GM23338 (cell line): ENCODE measurements at regions not wholly inside any gene's neighbourhood (a gene's known extent, or its start where the extent isn't known, plus 50 kb on each side); places are given as distances from the start of the nearest gene placed in this dataset.

ENCODE experiments used
- ATAC-seq: fragments of 200-7000 bp; cut with Tn5 transposase; 3 replicates; pipeline ENCODE4 v1.9.1; 2020
- DNase-seq: peaks from one replicate; pipeline ENCODE4 v3.0.0-alpha.2; 2015; ENCODE audit warnings: low spot score
- H2AFZ ChIP-seq: fragments of 200-600 bp; sonication (generic); 2 replicates; pipeline ENCODE4 v1.8.0; 2016; ENCODE audit warnings: antibody characterized with exemption, mild to moderate bottlenecking, moderate library complexity
- H3F3A ChIP-seq: fragments of 200-600 bp; sonication (generic); replicated peaks from 2 replicates; pipeline ENCODE4 v1.8.0; 2017; ENCODE audit warnings: antibody characterized with exemption, mixed run types, low read depth
- H3K27ac ChIP-seq: fragments of 200-600 bp; sonication (generic); 2 replicates; pipeline ENCODE4 v1.6.1; 2016; ENCODE audit warnings: low read depth
- H3K27me3 ChIP-seq: fragments of 200-600 bp; sonication (generic); 2 replicates; pipeline ENCODE4 v1.8.0; 2016; ENCODE audit warnings: mild to moderate bottlenecking, mixed run types, moderate library complexity; ENCODE audit not compliant: insufficient read depth
- H3K36me3 ChIP-seq: fragments of 200-600 bp; sonication (generic); 2 replicates; pipeline ENCODE4 v1.8.0; 2016; ENCODE audit warnings: mild to moderate bottlenecking; ENCODE audit not compliant: insufficient read depth
- H3K4me1 ChIP-seq: fragments of 200-600 bp; sonication (generic); 2 replicates; pipeline ENCODE4 v1.8.0; 2016; ENCODE audit warnings: mild to moderate bottlenecking, moderate library complexity; ENCODE audit not compliant: insufficient read depth
- H3K4me2 ChIP-seq: fragments of 200-600 bp; sonication (generic); 2 replicates; pipeline ENCODE4 v1.7.1; 2017; ENCODE audit warnings: mixed run types
- H3K4me3 ChIP-seq: fragments of 200-600 bp; sonication (generic); 2 replicates; pipeline ENCODE4 v1.6.1; 2016; ENCODE audit warnings: mixed run types
- H3K79me2 ChIP-seq: fragments of 200-600 bp; sonication (generic); replicated peaks from 2 replicates; pipeline ENCODE4 v1.8.0; 2017; ENCODE audit warnings: mild to moderate bottlenecking; ENCODE audit not compliant: insufficient read depth
- H3K9me2 ChIP-seq: fragments of 200-600 bp; sonication (generic); 2 replicates; pipeline ENCODE4 v1.8.0; 2017; ENCODE audit not compliant: insufficient read depth
- H4K20me1 ChIP-seq: fragments of 200-600 bp; sonication (generic); replicated peaks from 2 replicates; pipeline ENCODE4 v1.8.0; 2017; ENCODE audit warnings: mild to moderate bottlenecking; ENCODE audit not compliant: insufficient read depth
- H3K27ac Mint-ChIP-seq: 2 replicates; pipeline ENCODE4 v1.8.0; 2020; ENCODE audit warnings: inconsistent platforms, mild to moderate bottlenecking, moderate library complexity, mixed read lengths
- H3K27me3 Mint-ChIP-seq: 3 replicates; pipeline ENCODE4 v1.8.0; 2022; ENCODE audit warnings: low read depth, mild to moderate bottlenecking, moderate library complexity, mixed read lengths, inconsistent platforms; ENCODE audit not compliant: insufficient read depth, poor library complexity
- H3K36me3 Mint-ChIP-seq: 3 replicates; pipeline ENCODE4 v1.8.0; 2021; ENCODE audit warnings: low read depth, mild to moderate bottlenecking, inconsistent platforms, moderate library complexity, mixed read lengths
- H3K4me1 Mint-ChIP-seq: 3 replicates; pipeline ENCODE4 v1.8.0; 2020; ENCODE audit warnings: mild to moderate bottlenecking, inconsistent platforms, mixed read lengths
- H3K4me3 Mint-ChIP-seq: 3 replicates; pipeline ENCODE4 v1.8.0; 2021; ENCODE audit warnings: moderate library complexity, mild to moderate bottlenecking, inconsistent platforms, mixed read lengths
- H3K9me3 Mint-ChIP-seq: 3 replicates; pipeline ENCODE4 v1.8.0; 2020; ENCODE audit warnings: moderate library complexity, mild to moderate bottlenecking, inconsistent platforms, mixed read lengths
- CREB1 ChIP-seq: fragments of 250-450 bp; sonication (Bioruptor Pico); IDR thresholded peaks from 2 replicates; pipeline ENCODE4 v1.5.0; 2020; ENCODE audit warnings: low read depth, mild to moderate bottlenecking, moderate library complexity
- EZH2 ChIP-seq: fragments of 200-600 bp; sonication (generic); IDR thresholded peaks from one replicate; pipeline ENCODE4 v1.8.0; 2017; ENCODE audit warnings: antibody characterized with exemption, mild to moderate bottlenecking, low read depth; ENCODE audit not compliant: unreplicated experiment
- EZH2phosphoT487 ChIP-seq: fragments of 200-600 bp; sonication (generic); IDR thresholded peaks from one replicate; pipeline ENCODE4 v1.8.1; 2018; ENCODE audit warnings: antibody characterized with exemption; ENCODE audit not compliant: unreplicated experiment
- JUNB ChIP-seq: IDR thresholded peaks from one replicate; pipeline ENCODE4 v1.6.1; 2016; ENCODE audit warnings: antibody characterized with exemption; ENCODE audit not compliant: unreplicated experiment
- NANOG ChIP-seq: IDR thresholded peaks from 2 replicates; pipeline ENCODE4 v1.6.1; 2016; ENCODE audit warnings: antibody characterized with exemption, borderline replicate concordance
- STAT1 ChIP-seq: IDR thresholded peaks from one replicate; pipeline ENCODE4 v1.6.1; 2016; ENCODE audit warnings: antibody characterized with exemption; ENCODE audit not compliant: unreplicated experiment
- ZNF114 ChIP-seq: fragments of 250-450 bp; sonication (Bioruptor Pico); IDR thresholded peaks from 2 replicates; pipeline ENCODE4 v1.5.0; 2020; ENCODE audit warnings: mild to moderate bottlenecking, moderate library complexity
- ZNF331 ChIP-seq: fragments of 250-450 bp; sonication (Bioruptor Pico); IDR thresholded peaks from 2 replicates; pipeline ENCODE4 v1.5.0; 2020; ENCODE audit warnings: low read depth, mild to moderate bottlenecking, moderate library complexity
- TF ChIP-seq, protein P1 (sequence below), 2 experiments: fragments of 200-600 bp in 1 of 2; sonication (generic) in 1 of 2; conservative IDR thresholded peaks; 2 replicates each; pipeline versions ENCODE4 v1.5.1 to v1.6.1; 2016 to 2017; ENCODE audit warnings: antibody characterized with exemption in 2 of 2, low read depth in 2 of 2, mild to moderate bottlenecking in 2 of 2, moderate library complexity in 1 of 2
- TF ChIP-seq, protein P2 (sequence below): IDR thresholded peaks from 2 replicates; pipeline ENCODE4 v1.6.1; 2016; ENCODE audit warnings: antibody characterized with exemption
- TF ChIP-seq, protein P3 (sequence below): fragments of 250-450 bp; sonication (Bioruptor Pico); IDR thresholded peaks from 2 replicates; pipeline ENCODE4 v1.5.0; 2020; ENCODE audit warnings: mild to moderate bottlenecking, moderate library complexity

DNA sequence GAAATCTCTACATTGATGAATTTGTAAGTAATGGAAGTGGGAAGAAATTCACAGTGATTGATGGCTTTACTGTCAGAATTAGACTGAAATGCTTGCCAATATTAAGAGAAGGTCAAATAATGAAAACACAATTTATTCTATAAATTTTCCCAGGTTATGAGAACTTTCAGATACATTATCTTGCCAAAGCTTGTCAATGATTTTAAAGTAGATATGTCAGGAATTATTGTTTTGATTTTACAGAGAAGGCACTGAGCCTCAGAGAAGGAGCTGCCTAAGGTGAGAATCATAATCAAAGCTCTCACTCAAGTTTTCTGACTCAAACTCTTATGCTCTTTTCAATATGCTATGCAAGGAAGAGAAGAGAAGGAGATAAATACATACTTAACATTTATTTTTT is 564.0 kb upstream of the RGMB start (continued):
- TF ChIP-seq, protein P1, sequence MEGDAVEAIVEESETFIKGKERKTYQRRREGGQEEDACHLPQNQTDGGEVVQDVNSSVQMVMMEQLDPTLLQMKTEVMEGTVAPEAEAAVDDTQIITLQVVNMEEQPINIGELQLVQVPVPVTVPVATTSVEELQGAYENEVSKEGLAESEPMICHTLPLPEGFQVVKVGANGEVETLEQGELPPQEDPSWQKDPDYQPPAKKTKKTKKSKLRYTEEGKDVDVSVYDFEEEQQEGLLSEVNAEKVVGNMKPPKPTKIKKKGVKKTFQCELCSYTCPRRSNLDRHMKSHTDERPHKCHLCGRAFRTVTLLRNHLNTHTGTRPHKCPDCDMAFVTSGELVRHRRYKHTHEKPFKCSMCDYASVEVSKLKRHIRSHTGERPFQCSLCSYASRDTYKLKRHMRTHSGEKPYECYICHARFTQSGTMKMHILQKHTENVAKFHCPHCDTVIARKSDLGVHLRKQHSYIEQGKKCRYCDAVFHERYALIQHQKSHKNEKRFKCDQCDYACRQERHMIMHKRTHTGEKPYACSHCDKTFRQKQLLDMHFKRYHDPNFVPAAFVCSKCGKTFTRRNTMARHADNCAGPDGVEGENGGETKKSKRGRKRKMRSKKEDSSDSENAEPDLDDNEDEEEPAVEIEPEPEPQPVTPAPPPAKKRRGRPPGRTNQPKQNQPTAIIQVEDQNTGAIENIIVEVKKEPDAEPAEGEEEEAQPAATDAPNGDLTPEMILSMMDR (conservative IDR thresholded peaks at IDR 0.05; ENCODE audit: low read depth in 2 of 2): no peak
- TF ChIP-seq EZH2 (no peak), ZNF114 (no peak)
- TF ChIP-seq, protein P2, sequence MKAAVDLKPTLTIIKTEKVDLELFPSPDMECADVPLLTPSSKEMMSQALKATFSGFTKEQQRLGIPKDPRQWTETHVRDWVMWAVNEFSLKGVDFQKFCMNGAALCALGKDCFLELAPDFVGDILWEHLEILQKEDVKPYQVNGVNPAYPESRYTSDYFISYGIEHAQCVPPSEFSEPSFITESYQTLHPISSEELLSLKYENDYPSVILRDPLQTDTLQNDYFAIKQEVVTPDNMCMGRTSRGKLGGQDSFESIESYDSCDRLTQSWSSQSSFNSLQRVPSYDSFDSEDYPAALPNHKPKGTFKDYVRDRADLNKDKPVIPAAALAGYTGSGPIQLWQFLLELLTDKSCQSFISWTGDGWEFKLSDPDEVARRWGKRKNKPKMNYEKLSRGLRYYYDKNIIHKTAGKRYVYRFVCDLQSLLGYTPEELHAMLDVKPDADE: no peak

DNA sequence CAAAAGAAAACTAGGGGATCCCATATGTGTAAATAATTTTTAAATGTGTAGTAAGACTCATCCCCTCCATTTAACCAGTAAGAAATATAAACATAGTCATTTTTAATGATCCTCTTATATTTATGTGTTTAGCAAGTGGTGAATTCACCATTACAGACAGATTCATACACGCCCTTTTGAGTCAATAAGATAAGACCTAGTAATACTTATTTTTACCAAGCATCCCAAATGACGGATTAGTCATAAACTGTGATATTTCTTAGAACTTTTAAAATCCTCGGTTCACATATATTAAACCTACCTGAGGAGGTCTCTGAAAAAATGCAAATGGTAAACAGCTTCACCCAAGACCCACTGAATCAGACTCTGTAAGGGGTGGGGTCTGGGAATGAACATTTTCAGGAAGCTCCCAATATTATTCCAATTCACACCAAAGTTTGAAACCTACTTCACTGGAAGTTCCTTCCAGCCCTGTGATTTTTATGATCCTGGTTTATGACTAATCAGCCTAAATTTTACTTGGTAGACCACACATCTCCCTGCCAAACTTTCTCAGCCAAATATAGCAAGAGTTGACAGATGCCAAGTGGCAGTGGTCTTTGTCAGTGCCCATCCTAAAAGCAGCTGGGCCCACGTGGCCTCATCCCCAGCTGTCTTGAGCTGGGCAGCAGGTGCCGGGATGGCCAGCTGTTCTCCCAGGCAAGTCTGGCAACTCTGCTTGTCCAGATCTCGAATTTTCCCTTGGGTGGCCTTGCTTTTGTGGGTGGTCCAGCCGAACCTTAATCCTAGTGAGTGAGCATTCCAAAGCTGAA is 559.0 kb upstream of the RGMB start:
- no peaks in the 10 kb centered on the region for H3K9me3 Mint-ChIP-seq
- Histone ChIP-seq H3K36me3 (no peaks in the 10 kb centered on the region), H3K4me1 (no peaks in the 10 kb centered on the region), H3K27me3 (no peaks in the 10 kb centered on the region), H3K9me2 (no peaks in the 10 kb centered on the region), H3K27ac (no peak overlapping the region), H3K4me3 (no peak overlapping the region), H2AFZ (no peak overlapping the region), H3F3A (no peaks in the 10 kb centered on the region), H4K20me1 (no peaks in the 10 kb centered on the region), H3K79me2 (no peaks in the 10 kb centered on the region), H3K4me2 (no peak overlapping the region)
- no peaks in the 10 kb centered on the region for H3K4me1 Mint-ChIP-seq
- no peaks in the 10 kb centered on the region for H3K36me3 Mint-ChIP-seq
- no peak for ATAC-seq
- DNase-seq: no peak
- H3K27ac Mint-ChIP-seq: no peak overlapping the region
- H3K27me3 Mint-ChIP-seq: no peaks in the 10 kb centered on the region
- H3K4me3 Mint-ChIP-seq: no peak overlapping the region
- TF ChIP-seq NANOG: no peak
- TF ChIP-seq, protein P3, sequence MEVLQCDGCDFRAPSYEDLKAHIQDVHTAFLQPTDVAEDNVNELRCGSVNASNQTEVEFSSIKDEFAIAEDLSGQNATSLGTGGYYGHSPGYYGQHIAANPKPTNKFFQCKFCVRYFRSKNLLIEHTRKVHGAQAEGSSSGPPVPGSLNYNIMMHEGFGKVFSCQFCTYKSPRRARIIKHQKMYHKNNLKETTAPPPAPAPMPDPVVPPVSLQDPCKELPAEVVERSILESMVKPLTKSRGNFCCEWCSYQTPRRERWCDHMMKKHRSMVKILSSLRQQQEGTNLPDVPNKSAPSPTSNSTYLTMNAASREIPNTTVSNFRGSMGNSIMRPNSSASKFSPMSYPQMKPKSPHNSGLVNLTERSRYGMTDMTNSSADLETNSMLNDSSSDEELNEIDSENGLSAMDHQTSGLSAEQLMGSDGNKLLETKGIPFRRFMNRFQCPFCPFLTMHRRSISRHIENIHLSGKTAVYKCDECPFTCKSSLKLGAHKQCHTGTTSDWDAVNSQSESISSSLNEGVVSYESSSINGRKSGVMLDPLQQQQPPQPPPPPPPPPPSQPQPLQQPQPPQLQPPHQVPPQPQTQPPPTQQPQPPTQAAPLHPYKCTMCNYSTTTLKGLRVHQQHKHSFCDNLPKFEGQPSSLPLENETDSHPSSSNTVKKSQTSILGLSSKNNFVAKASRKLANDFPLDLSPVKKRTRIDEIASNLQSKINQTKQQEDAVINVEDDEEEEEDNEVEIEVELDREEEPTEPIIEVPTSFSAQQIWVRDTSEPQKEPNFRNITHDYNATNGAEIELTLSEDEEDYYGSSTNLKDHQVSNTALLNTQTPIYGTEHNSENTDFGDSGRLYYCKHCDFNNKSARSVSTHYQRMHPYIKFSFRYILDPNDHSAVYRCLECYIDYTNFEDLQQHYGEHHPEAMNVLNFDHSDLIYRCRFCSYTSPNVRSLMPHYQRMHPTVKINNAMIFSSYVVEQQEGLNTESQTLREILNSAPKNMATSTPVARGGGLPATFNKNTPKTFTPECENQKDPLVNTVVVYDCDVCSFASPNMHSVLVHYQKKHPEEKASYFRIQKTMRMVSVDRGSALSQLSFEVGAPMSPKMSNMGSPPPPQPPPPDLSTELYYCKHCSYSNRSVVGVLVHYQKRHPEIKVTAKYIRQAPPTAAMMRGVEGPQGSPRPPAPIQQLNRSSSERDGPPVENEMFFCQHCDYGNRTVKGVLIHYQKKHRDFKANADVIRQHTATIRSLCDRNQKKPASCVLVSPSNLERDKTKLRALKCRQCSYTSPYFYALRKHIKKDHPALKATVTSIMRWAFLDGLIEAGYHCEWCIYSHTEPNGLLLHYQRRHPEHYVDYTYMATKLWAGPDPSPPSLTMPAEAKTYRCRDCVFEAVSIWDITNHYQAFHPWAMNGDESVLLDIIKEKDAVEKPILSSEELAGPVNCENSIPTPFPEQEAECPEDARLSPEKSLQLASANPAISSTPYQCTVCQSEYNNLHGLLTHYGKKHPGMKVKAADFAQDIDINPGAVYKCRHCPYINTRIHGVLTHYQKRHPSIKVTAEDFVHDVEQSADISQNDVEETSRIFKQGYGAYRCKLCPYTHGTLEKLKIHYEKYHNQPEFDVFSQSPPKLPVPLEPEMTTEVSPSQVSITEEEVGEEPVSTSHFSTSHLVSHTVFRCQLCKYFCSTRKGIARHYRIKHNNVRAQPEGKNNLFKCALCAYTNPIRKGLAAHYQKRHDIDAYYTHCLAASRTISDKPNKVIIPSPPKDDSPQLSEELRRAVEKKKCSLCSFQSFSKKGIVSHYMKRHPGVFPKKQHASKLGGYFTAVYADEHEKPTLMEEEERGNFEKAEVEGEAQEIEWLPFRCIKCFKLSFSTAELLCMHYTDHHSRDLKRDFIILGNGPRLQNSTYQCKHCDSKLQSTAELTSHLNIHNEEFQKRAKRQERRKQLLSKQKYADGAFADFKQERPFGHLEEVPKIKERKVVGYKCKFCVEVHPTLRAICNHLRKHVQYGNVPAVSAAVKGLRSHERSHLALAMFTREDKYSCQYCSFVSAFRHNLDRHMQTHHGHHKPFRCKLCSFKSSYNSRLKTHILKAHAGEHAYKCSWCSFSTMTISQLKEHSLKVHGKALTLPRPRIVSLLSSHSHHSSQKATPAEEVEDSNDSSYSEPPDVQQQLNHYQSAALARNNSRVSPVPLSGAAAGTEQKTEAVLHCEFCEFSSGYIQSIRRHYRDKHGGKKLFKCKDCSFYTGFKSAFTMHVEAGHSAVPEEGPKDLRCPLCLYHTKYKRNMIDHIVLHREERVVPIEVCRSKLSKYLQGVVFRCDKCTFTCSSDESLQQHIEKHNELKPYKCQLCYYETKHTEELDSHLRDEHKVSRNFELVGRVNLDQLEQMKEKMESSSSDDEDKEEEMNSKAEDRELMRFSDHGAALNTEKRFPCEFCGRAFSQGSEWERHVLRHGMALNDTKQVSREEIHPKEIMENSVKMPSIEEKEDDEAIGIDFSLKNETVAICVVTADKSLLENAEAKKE (CRISPR knock-in tag): no peak
- TF ChIP-seq ZNF331 (CRISPR knock-in tag): no peak
- no peak for TF ChIP-seq STAT1
- no peak for TF ChIP-seq JUNB
- TF ChIP-seq EZH2phosphoT487: no peak
- TF ChIP-seq CREB1: no peak
- TF ChIP-seq, protein P1 (conservative IDR thresholded peaks at IDR 0.05; ENCODE audit: low read depth in 2 of 2): no peak
- TF ChIP-seq, protein P2: no peak
